OCI-LY7 (cell line): ENCODE measurements at regions not wholly inside any gene's neighbourhood (a gene's known extent, or its start where the extent isn't known, plus 50 kb on each side); places are given as distances from the start of the nearest gene placed in this dataset.

ENCODE experiments used
- BruUV-seq: library from RNA; stranded (reverse); fragments of 400-500 nt; replicated peaks from 2 replicates; lab custom pipeline; 2021; lab: Mats Ljungman, UMichigan
- CTCF ChIA-PET: fragments of 300-600 bp; sonication (Branson Sonifier 250); formaldehyde crosslinking; loops from one replicate; lab custom pipeline; 2022; ENCODE audit warnings: antibody characterized with exemption; ENCODE audit not compliant: unreplicated experiment; lab: Charles Lee
- POLR2A ChIA-PET: fragments of 300-600 bp; sonication (Branson Sonifier 250); formaldehyde crosslinking; loops from one replicate; lab custom pipeline; 2022; ENCODE audit warnings: antibody characterized with exemption; lab: Charles Lee
- DNase-seq: peaks from one replicate; pipeline ENCODE4 v3.0.0-alpha.2; 2015; ENCODE audit warnings: low spot score
- H2AFZ ChIP-seq: fragments of 200-600 bp; sonication (generic), shearing (Covaris generic); 2 replicates; pipeline ENCODE4 v1.6.1; 2014; ENCODE audit warnings: mild to moderate bottlenecking, antibody characterized with exemption, low read length, moderate library complexity
- H3K27ac ChIP-seq: fragments of 200-600 bp; sonication (generic); 2 replicates; pipeline ENCODE4 v1.5.1; 2014; ENCODE audit warnings: mixed run types, low read depth, mild to moderate bottlenecking, moderate library complexity, low read length, inconsistent platforms; ENCODE audit not compliant: poor library complexity, severe bottlenecking
- H3K36me3 ChIP-seq: fragments of 200-600 bp; sonication (generic); 2 replicates; pipeline ENCODE4 v1.6.1; 2014; ENCODE audit warnings: mild to moderate bottlenecking, antibody characterized with exemption, low read length, moderate library complexity, mixed read lengths; ENCODE audit not compliant: insufficient read depth
- H3K4me1 ChIP-seq: fragments of 200-600 bp; sonication (generic); 2 replicates; pipeline ENCODE4 v1.5.1; 2014; ENCODE audit warnings: mild to moderate bottlenecking, low read length; ENCODE audit not compliant: insufficient read depth, poor library complexity, severe bottlenecking
- H3K4me2 ChIP-seq: fragments of 200-600 bp; sonication (generic); 2 replicates; pipeline ENCODE4 v1.6.1; 2014; ENCODE audit warnings: mild to moderate bottlenecking, low read length
- H3K4me3 ChIP-seq: fragments of 200-600 bp; sonication (generic); 2 replicates; pipeline ENCODE4 v1.5.1; 2014; ENCODE audit warnings: mild to moderate bottlenecking, low read depth, low read length; ENCODE audit not compliant: poor library complexity, severe bottlenecking
- H3K79me2 ChIP-seq: fragments of 200-600 bp; sonication (generic); 2 replicates; pipeline ENCODE4 v1.6.1; 2016; ENCODE audit warnings: low read depth, mild to moderate bottlenecking, low read length, moderate library complexity, mixed read lengths; ENCODE audit not compliant: insufficient read depth
- H3K9me2 ChIP-seq: fragments of 200-600 bp; sonication (generic); 2 replicates; pipeline ENCODE4 v1.6.1; 2016; ENCODE audit warnings: mild to moderate bottlenecking, low read length, mixed read lengths; ENCODE audit not compliant: insufficient read depth
- H3K9me3 ChIP-seq: fragments of 200-600 bp; sonication (generic); 2 replicates; pipeline ENCODE4 v1.6.1; 2014; ENCODE audit warnings: mild to moderate bottlenecking, mixed run types, low read length, mixed read lengths
- H4K20me1 ChIP-seq: fragments of 200-600 bp; sonication (generic); 2 replicates; pipeline ENCODE4 v1.6.1; 2014; ENCODE audit warnings: mild to moderate bottlenecking, antibody characterized with exemption, low read length, moderate library complexity, mixed read lengths; ENCODE audit not compliant: insufficient read depth
- EZH2phosphoT487 ChIP-seq: fragments of 200-600 bp; sonication (generic); IDR thresholded peaks from 2 replicates; pipeline ENCODE4 v1.6.1; 2018; ENCODE audit warnings: low read depth, borderline replicate concordance, mild to moderate bottlenecking, mixed run types, antibody characterized with exemption, low read length, moderate library complexity, mixed read lengths
- intact Hi-C: fragments of 100-400 bp; cut with micrococcal nuclease; formaldehyde crosslinking; loops from one replicate; pipeline ENCODE4 v1.10.0; 2022; ENCODE audit not compliant: unreplicated experiment
- TF ChIP-seq, protein P1 (sequence below): fragments of 200-600 bp; sonication (generic); conservative IDR thresholded peaks from 2 replicates; pipeline ENCODE4 v1.5.1; 2014; ENCODE audit warnings: mild to moderate bottlenecking, antibody characterized with exemption, low read length, moderate library complexity, mixed read lengths

- CTCF ChIA-PET, result no interaction called here
- POLR2A ChIA-PET, result interaction anchor here (0.7 kb wide), 1 partner anchor 20 kb away, joined by 4 read pairs; no protein-coding TSS in a partner anchor
- intact Hi-C loops, result no loop called here
Measured at GRCh38 chr12:58496411-58497190, 423.7 kb downstream of the LRIG3 start.

DNA sequence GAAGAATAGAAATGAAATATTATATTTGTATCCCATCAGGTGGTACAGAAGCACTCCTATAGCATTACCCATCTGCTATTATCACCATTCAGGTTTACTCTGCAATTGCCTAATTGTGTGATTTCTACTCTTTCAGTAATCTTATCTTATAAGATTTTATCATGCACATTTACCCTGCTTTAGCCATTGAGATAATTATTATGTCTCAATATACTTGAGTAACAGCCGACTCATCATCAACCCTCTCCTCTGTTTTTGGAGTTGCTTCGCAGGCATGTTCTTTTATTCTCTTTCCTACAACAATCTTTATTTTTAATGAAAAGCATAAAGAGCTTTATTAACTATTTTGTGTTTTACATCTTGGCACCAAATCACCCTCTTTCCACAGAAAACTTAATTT, 419.9 kb downstream of the LRIG3 start:
- no peaks in the 10 kb centered on the region for H3K9me3 ChIP-seq
- ChIA-PET CTCF (no interaction called here), POLR2A (interaction anchor here (0.6 to 0.9 kb wide), 2 partner anchors 40 to 502 kb away, joined by 3 to 4 read pairs; no protein-coding TSS in a partner anchor)
- BruUV-seq, result no TSS peak
- no peaks in the 10 kb centered on the region for H3K9me2 ChIP-seq
- no peaks in the 10 kb centered on the region for H3K4me1 ChIP-seq
- intact Hi-C loops, result no loop called here
- H3K36me3 ChIP-seq, result no peaks in the 10 kb centered on the region
- H4K20me1 ChIP-seq, result no peaks in the 10 kb centered on the region
- no peak overlapping the region for H3K4me3 ChIP-seq
- H3K4me2 ChIP-seq, result no peak overlapping the region
- no peak for DNase-seq
- TF ChIP-seq, protein P1, sequence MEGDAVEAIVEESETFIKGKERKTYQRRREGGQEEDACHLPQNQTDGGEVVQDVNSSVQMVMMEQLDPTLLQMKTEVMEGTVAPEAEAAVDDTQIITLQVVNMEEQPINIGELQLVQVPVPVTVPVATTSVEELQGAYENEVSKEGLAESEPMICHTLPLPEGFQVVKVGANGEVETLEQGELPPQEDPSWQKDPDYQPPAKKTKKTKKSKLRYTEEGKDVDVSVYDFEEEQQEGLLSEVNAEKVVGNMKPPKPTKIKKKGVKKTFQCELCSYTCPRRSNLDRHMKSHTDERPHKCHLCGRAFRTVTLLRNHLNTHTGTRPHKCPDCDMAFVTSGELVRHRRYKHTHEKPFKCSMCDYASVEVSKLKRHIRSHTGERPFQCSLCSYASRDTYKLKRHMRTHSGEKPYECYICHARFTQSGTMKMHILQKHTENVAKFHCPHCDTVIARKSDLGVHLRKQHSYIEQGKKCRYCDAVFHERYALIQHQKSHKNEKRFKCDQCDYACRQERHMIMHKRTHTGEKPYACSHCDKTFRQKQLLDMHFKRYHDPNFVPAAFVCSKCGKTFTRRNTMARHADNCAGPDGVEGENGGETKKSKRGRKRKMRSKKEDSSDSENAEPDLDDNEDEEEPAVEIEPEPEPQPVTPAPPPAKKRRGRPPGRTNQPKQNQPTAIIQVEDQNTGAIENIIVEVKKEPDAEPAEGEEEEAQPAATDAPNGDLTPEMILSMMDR, result no peak
- no peak for TF ChIP-seq EZH2phosphoT487
- H3K79me2 ChIP-seq, result no peaks in the 10 kb centered on the region
- no peak overlapping the region for H3K27ac ChIP-seq
- no peak overlapping the region for H2AFZ ChIP-seq

More at GRCh38 chr12:58496411-58497190, 423.7 kb downstream of the LRIG3 start:
- BruUV-seq, result no TSS peak
- no peak overlapping the region for H2AFZ ChIP-seq
- H3K36me3 ChIP-seq, result no peaks in the 10 kb centered on the region
- H3K9me2 ChIP-seq, result no peaks in the 10 kb centered on the region
- no peak for TF ChIP-seq EZH2phosphoT487
- TF ChIP-seq, protein P1, result no peak
- H3K27ac ChIP-seq, result no peak overlapping the region
- no peak for DNase-seq
- H3K4me3 ChIP-seq, result no peak overlapping the region
- H3K9me3 ChIP-seq, result no peaks in the 10 kb centered on the region
- H3K4me2 ChIP-seq, result no peak overlapping the region
- H3K4me1 ChIP-seq, result no peaks in the 10 kb centered on the region
- no peaks in the 10 kb centered on the region for H3K79me2 ChIP-seq
- H4K20me1 ChIP-seq, result no peaks in the 10 kb centered on the region

GRCh38 chr12:58502226-58502625, 418.1 kb downstream of the LRIG3 start:
- Histone ChIP-seq H3K4me1 (no peaks in the 10 kb centered on the region), H3K4me3 (no peak overlapping the region), H2AFZ (no peak overlapping the region), H3K27ac (no peak overlapping the region), H3K36me3 (no peaks in the 10 kb centered on the region), H3K9me3 (no peaks in the 10 kb centered on the region), H3K9me2 (no peaks in the 10 kb centered on the region), H4K20me1 (no peaks in the 10 kb centered on the region), H3K79me2 (no peaks in the 10 kb centered on the region), H3K4me2 (no peak overlapping the region)
- BruUV-seq, result no TSS peak
- ChIA-PET POLR2A (no interaction called here), CTCF (no interaction called here)
- intact Hi-C loops, result no loop called here
- TF ChIP-seq, protein P1, result no peak
- DNase-seq, result no peak
